SU-DHL-6 (cell line): ENCODE measurements at regions not wholly inside any gene's neighbourhood (a gene's known extent, or its start where the extent isn't known, plus 50 kb on each side); places are given as distances from the start of the nearest gene placed in this dataset.
"Not testable (repeated sequence)": the region's sequence is repeated elsewhere in the genome, so short reads cannot be mapped to it uniquely, and the experiment has no call there.

Experiments
- H2AFZ ChIP-seq: fragments of 200-600 bp; sonication (generic); 2 replicates; pipeline ENCODE4 v1.6.1; 2014; ENCODE audit warnings: low read depth, mild to moderate bottlenecking, moderate library complexity, mixed read lengths, antibody characterized with exemption, low read length; ENCODE audit not compliant: severe bottlenecking
- H3F3A ChIP-seq: fragments of 200-600 bp; shearing (Covaris generic); 2 replicates; pipeline ENCODE4 v1.6.0; 2016; ENCODE audit warnings: antibody characterized with exemption, mild to moderate bottlenecking; ENCODE audit not compliant: insufficient read depth
- H3K27ac ChIP-seq: fragments of 200-600 bp; sonication (generic); 2 replicates; pipeline ENCODE4 v1.5.1; 2016; ENCODE audit warnings: low read depth, mild to moderate bottlenecking, low read length, moderate library complexity, mixed read lengths
- H3K27me3 ChIP-seq: fragments of 200-600 bp; sonication (generic), shearing (Covaris generic); 2 replicates; pipeline ENCODE4 v1.6.0; 2014; ENCODE audit warnings: mild to moderate bottlenecking, low read length
- H3K36me3 ChIP-seq: fragments of 200-600 bp; sonication (generic); 2 replicates; pipeline ENCODE4 v1.6.1; 2014; ENCODE audit warnings: mild to moderate bottlenecking, low read length, mixed read lengths
- H3K4me2 ChIP-seq: fragments of 300-600, 200-600 bp; shearing (Covaris generic), sonication (generic); 2 replicates; pipeline ENCODE4 v1.6.0; 2014; ENCODE audit warnings: low read length, low read depth, mild to moderate bottlenecking; ENCODE audit not compliant: poor library complexity, severe bottlenecking
- H3K4me3 ChIP-seq: fragments of 200-600 bp; sonication (generic); 2 replicates; pipeline ENCODE4 v1.5.1; 2014; ENCODE audit warnings: antibody characterized with exemption, low read length, mild to moderate bottlenecking, mixed read lengths; ENCODE audit not compliant: insufficient read depth, poor library complexity, severe bottlenecking
- H3K79me2 ChIP-seq: fragments of 200-600 bp; sonication (generic); 2 replicates; pipeline ENCODE4 v1.6.1; 2014; ENCODE audit warnings: mild to moderate bottlenecking, low read length, moderate library complexity; ENCODE audit not compliant: insufficient read depth
- H3K9ac ChIP-seq: fragments of 200-600 bp; sonication (generic); 2 replicates; pipeline ENCODE4 v1.7.0; 2014; ENCODE audit warnings: mild to moderate bottlenecking, low read length
- H3K9me2 ChIP-seq: fragments of 200-600 bp; sonication (generic); replicated peaks from 2 replicates; pipeline ENCODE4 v1.6.1; 2014; ENCODE audit warnings: low read length; ENCODE audit not compliant: insufficient read depth
- H3K9me3 ChIP-seq: fragments of 200-600 bp; sonication (generic); 2 replicates; pipeline ENCODE4 v1.6.1; 2014; ENCODE audit warnings: low read length, mixed read lengths; ENCODE audit not compliant: insufficient read depth
- H4K20me1 ChIP-seq: fragments of 200-600 bp; sonication (generic); 2 replicates; pipeline ENCODE4 v1.6.1; 2014; ENCODE audit warnings: low read depth, mild to moderate bottlenecking, antibody characterized with exemption, low read length, moderate library complexity, mixed read lengths
- CTCF ChIP-seq: fragments of 200-600 bp; sonication (generic); IDR thresholded peaks from one replicate; pipeline ENCODE4 v1.5.1; 2017; ENCODE audit warnings: antibody characterized with exemption, mild to moderate bottlenecking, low read length, moderate library complexity; ENCODE audit not compliant: insufficient read depth, poor library complexity, severe bottlenecking
- EZH2phosphoT487 ChIP-seq: fragments of 200-600 bp; sonication (generic), shearing (Covaris generic); conservative IDR thresholded peaks from 2 replicates; pipeline ENCODE4 v1.6.1; 2018; ENCODE audit warnings: mild to moderate bottlenecking, antibody characterized with exemption, low read length, moderate library complexity, mixed read lengths

GRCh38 chr6:68087399-68088133, 547.5 kb upstream of the ADGRB3 start:
- Histone ChIP-seq H3K36me3 (peaks cover 12% of the 10 kb centered on the region), H3K9ac (peak overlapping the region; percentile 58), H3K79me2 (no peaks in the 10 kb centered on the region), H3F3A (peaks cover 27% of the 10 kb centered on the region), H3K27ac (peak overlapping the region; percentile 100), H3K9me3 (peaks cover 14% of the 10 kb centered on the region), H3K9me2 (no peaks in the 10 kb centered on the region), H3K27me3 (no peaks in the 10 kb centered on the region), H3K4me2 (peak overlapping the region; percentile 97), H2AFZ (peak overlapping the region; percentile 88), H4K20me1 (no peaks in the 10 kb centered on the region), H3K4me3 (peak overlapping the region; percentile 43)
- TF ChIP-seq CTCF (no peak), EZH2phosphoT487 (no peak)

- Histone ChIP-seq H3F3A (peaks cover 27% of the 10 kb centered on the region), H3K27me3 (no peaks in the 10 kb centered on the region), H3K9ac (peak overlapping the region; percentile 54), H3K27ac (peak overlapping the region; percentile 100), H2AFZ (peak overlapping the region; percentile 85), H3K4me3 (peak overlapping the region; percentile 35), H3K4me2 (peak overlapping the region; percentile 97), H3K9me3 (peaks cover 17% of the 10 kb centered on the region), H3K79me2 (no peaks in the 10 kb centered on the region), H3K36me3 (peaks cover 11% of the 10 kb centered on the region), H4K20me1 (no peaks in the 10 kb centered on the region), H3K9me2 (no peaks in the 10 kb centered on the region)
- TF ChIP-seq CTCF (no peak), EZH2phosphoT487 (no peak)
These were observed 548.9 kb upstream of the ADGRB3 start for GRCh38 chr6:68086199-68086598.

- peaks cover 11% of the 10 kb centered on the region for H3K36me3 ChIP-seq
- not testable (repeated sequence) for H2AFZ ChIP-seq, H3K4me3 ChIP-seq, H3K79me2 ChIP-seq, H4K20me1 ChIP-seq, H3K27me3 ChIP-seq, H3K9me2 ChIP-seq
- H3F3A ChIP-seq, result peaks cover 27% of the 10 kb centered on the region
- 0 out of 2 replicates have a peak overlapping the region, but pooled peaks have one; percentile 12 for H3K9ac ChIP-seq
- peaks cover 17% of the 10 kb centered on the region for H3K9me3 ChIP-seq
- H3K4me2 ChIP-seq, result peak overlapping the region; percentile 97
- H3K27ac ChIP-seq, result peak overlapping the region; percentile 100
These were observed 549.5 kb upstream of the ADGRB3 start for GRCh38 chr6:68085599-68085998.

- Histone ChIP-seq H3K36me3 (peaks cover 11% of the 10 kb centered on the region), H3K79me2 (no peaks in the 10 kb centered on the region), H4K20me1 (no peaks in the 10 kb centered on the region), H3K9ac (no peak overlapping the region), H2AFZ (peak overlapping the region; percentile 56), H3K4me2 (no peak overlapping the region), H3K4me3 (no peak overlapping the region), H3F3A (peaks cover 17% of the 10 kb centered on the region), H3K27ac (no peak overlapping the region), H3K27me3 (no peaks in the 10 kb centered on the region), H3K9me3 (peaks cover 17% of the 10 kb centered on the region), H3K9me2 (no peaks in the 10 kb centered on the region)
- no peak for TF ChIP-seq EZH2phosphoT487
- TF ChIP-seq CTCF, result no peak
These were observed 553.0 kb upstream of the ADGRB3 start for GRCh38 chr6:68082086-68082485.
